Stimulated activated naive B cell treated with anti-CD40 and anti-IgM and Interleukin-4, amounts not matched to agents 10 μg/mL and 1 μg/mL and 100 μg/mL, for 72 hours (primary cell): ENCODE measurements at regions not wholly inside any gene's neighbourhood (a gene's known extent, or its start where the extent isn't known, plus 50 kb on each side); places are given as distances from the start of the nearest gene placed in this dataset.

Experiments
- ATAC-seq, 2 donors: fragments of 150-1000 bp; cut with Tn5 transposase; replicated peaks; 2 replicates each; pipeline ENCODE4 v1.10.0; 2021; ENCODE audit warnings: moderate library complexity in 1 of 2
- DNase-seq: peaks from one replicate; pipeline ENCODE4 v3.0.0; 2021
- H3K27ac Mint-ChIP-seq: one replicate; pipeline ENCODE4 v1.8.0; 2022; ENCODE audit warnings: mild to moderate bottlenecking, mixed read lengths
- H3K27me3 Mint-ChIP-seq, 2 donors: one replicate each; pipeline ENCODE4 v1.8.0; 2022; ENCODE audit warnings: mixed read lengths in 2 of 2
- H3K36me3 Mint-ChIP-seq, 2 donors: one replicate each; pipeline ENCODE4 v1.8.0; 2022; ENCODE audit warnings: mixed read lengths in 2 of 2, mild to moderate bottlenecking in 1 of 2
- H3K4me1 Mint-ChIP-seq, 2 donors: one replicate each; pipeline ENCODE4 v1.8.0; 2022; ENCODE audit warnings: mixed read lengths in 2 of 2, mild to moderate bottlenecking in 1 of 2
- H3K4me3 Mint-ChIP-seq, 2 donors: one replicate each; pipeline ENCODE4 v1.8.0; 2022; ENCODE audit warnings: mild to moderate bottlenecking in 2 of 2, mixed read lengths in 2 of 2, moderate library complexity in 1 of 2
- H3K9me3 Mint-ChIP-seq, 2 donors: one replicate each; pipeline ENCODE4 v1.8.0; 2022; ENCODE audit warnings: mixed read lengths in 2 of 2, mild to moderate bottlenecking in 1 of 2

DNA sequence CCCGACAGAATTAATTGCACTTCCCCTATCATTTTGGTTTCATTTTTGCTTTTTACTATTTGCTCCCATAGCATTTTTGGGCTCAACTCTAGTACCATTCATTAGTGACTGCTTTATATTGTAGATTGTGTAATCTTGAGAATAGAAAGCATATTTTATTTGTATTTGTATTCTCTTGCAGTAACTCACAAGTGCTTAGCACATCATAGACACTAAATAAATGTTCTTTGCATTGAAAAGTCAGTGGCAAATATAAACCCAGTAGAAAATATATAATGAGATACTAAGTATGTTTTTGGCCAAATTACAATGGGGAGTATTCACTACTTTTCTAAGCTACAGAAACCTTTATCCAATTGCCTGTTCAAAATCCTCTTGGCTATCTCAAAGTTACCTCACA, 359.7 kb upstream of the CAMK1G start:
- no peak overlapping the region for H3K27ac Mint-ChIP-seq
- DNase-seq = no peak
- peaks cover 0 to 12% of the 10 kb centered on the region in 2 donors for H3K27me3 Mint-ChIP-seq
- H3K4me1 Mint-ChIP-seq = peaks cover 3 to 5% of the 10 kb centered on the region in 2 donors
- no peaks in the 10 kb centered on the region for H3K36me3 Mint-ChIP-seq
- no peak overlapping the region for H3K4me3 Mint-ChIP-seq
- no peaks in the 10 kb centered on the region for H3K9me3 Mint-ChIP-seq
- no peak for ATAC-seq

GRCh38 chr1:209224886-209225285, 358.6 kb upstream of the CAMK1G start:
- Mint-ChIP-seq H3K9me3 (no peaks in the 10 kb centered on the region), H3K4me1 (peaks cover 3 to 5% of the 10 kb centered on the region in 2 donors), H3K27me3 (peaks cover 4 to 20% of the 10 kb centered on the region in 2 donors), H3K4me3 (no peak overlapping the region), H3K27ac (no peak overlapping the region), H3K36me3 (no peaks in the 10 kb centered on the region)
- no peak for DNase-seq
- no peak for ATAC-seq

GRCh38 chr1:209227171-209227570, 356.3 kb upstream of the CAMK1G start:
- H3K27me3 Mint-ChIP-seq = peaks cover 10 to 33% of the 10 kb centered on the region in 2 donors
- H3K4me1 Mint-ChIP-seq = peaks cover 3 to 5% of the 10 kb centered on the region in 2 donors
- ATAC-seq = no peak
- DNase-seq = no peak
- peaks cover under 1% of the 10 kb centered on the region in 2 donors for H3K36me3 Mint-ChIP-seq
- peaks cover 2 to 3% of the 10 kb centered on the region in 2 donors for H3K9me3 Mint-ChIP-seq
- no peak overlapping the region for H3K4me3 Mint-ChIP-seq
- H3K27ac Mint-ChIP-seq = no peak overlapping the region

DNA sequence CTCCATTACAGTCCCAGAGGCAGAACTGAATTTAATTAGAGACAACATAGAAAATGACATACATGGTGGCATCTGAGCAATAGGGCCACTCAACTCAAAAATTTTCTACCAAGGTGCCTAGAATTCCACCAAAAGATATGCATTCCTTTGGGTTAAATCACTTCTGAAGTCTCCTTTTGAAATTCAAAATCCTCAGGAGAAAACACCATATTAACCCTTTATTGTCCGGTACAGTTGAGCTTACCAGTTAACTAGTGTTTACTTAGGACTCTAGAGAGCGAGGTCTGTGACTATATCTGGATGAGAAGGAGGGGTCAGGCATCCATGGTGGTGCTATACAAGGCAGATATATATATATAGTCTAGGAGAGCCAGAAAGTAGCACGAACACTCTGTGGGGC, 355.6 kb upstream of the CAMK1G start:
- Mint-ChIP-seq H3K4me3 (no peak overlapping the region), H3K27me3 (peaks cover 13 to 31% of the 10 kb centered on the region in 2 donors), H3K27ac (no peak overlapping the region), H3K9me3 (peaks cover 4 to 7% of the 10 kb centered on the region in 2 donors), H3K36me3 (peaks cover 2 to 3% of the 10 kb centered on the region in 2 donors), H3K4me1 (peaks cover 3 to 5% of the 10 kb centered on the region in 2 donors)
- DNase-seq (no peak), ATAC-seq (no peak)

DNA sequence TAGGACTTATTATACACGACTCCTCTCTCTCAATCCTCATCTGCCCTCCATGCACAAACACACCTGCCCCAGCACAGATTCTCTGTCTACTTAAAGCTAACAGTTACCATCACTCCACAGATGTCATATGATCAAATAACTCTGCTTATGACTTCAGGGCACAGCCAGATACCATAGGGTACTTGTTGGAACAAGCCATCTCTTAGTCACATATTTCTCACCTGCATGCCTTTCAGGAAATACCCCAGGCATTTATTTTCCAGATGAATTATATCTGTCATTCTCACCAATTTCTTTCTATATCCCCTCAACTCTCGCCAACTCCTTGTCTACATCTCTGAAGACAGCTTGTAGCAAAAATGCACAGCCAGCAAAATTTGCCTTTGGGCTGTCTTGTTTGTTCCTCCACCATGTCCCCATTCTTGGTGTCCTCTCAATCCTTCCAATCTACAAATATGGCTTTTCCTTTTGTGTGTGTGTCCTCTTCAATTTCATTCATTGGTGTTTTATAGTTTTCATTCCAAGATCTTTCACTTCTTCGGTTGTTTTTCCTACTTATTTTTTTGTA, 353.9 kb upstream of the CAMK1G start:
- ATAC-seq = no peak
- no peak for DNase-seq
- Mint-ChIP-seq H3K36me3 (peaks cover 2 to 3% of the 10 kb centered on the region in 2 donors), H3K27me3 (peaks cover 13 to 31% of the 10 kb centered on the region in 2 donors), H3K27ac (no peak overlapping the region), H3K9me3 (peaks cover 4 to 7% of the 10 kb centered on the region in 2 donors), H3K4me3 (no peak overlapping the region), H3K4me1 (no peaks in the 10 kb centered on the region)

DNA sequence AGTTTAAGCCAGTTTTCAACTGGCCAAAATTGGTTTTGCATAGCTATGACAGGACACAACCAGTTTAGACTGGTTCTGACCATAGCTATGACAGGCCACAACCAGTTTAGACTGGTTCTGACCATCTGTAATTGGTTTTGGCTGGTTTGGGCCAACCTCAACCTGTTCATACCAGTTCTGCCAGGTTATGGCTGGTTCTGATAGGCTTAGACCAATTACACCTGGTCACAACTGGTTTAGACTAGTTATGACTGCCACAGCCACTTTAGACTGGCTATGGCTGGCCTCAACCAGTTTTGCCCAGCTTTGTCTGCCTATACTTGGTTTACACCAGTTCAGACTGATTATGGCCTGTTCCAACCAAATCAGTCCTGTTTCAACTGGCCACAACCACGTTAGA, 353.2 kb upstream of the CAMK1G start:
- peaks cover 2 to 3% of the 10 kb centered on the region in 2 donors for H3K36me3 Mint-ChIP-seq

DNA sequence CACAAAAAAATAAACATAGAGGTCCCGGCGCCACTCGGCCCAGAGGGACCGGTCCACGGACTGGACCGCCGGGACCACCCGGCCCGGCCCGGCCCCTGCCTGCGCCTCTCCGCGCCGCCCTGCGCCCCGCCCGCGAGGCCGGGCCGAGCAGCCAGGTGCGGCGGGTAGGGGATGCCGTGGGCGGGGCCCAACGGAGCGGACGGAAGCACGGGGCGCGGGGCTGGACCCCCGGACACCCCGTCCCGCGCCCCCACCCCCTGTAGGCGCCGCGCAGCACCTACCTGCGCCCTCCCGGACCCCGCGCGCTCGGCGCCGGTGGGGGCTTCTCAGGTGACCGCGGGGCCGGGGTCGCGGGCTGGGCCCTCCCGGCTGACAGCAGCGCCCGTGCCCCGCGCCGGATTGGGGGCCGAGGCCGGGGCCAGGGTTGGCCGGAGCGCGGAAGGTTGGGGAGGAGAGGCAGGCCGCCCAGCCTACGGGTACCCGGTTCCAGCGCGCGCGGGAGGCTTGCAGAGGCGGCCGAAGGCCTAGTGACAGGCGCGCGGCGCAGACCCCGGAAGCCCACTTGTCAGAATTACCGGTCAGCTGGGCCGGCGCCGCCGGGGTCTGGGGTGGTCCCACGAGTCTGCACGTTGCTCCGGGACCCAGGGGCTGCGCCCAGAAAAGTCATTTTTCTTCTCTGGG, 351.9 kb upstream of the CAMK1G start:
- no peak overlapping the region for H3K27ac Mint-ChIP-seq
- ATAC-seq (no peak), DNase-seq (no peak)
- peaks cover 4 to 7% of the 10 kb centered on the region in 2 donors for H3K9me3 Mint-ChIP-seq
- H3K27me3 Mint-ChIP-seq = peaks cover 13 to 31% of the 10 kb centered on the region in 2 donors
- H3K4me1 Mint-ChIP-seq = no peaks in the 10 kb centered on the region
- H3K36me3 Mint-ChIP-seq = peaks cover 2 to 3% of the 10 kb centered on the region in 2 donors
- no peak overlapping the region for H3K4me3 Mint-ChIP-seq

More for the DNA sequence above, 353.2 kb upstream of the CAMK1G start:
- H3K27me3 Mint-ChIP-seq = peaks cover 13 to 31% of the 10 kb centered on the region in 2 donors
- DNase-seq = no peak
- H3K9me3 Mint-ChIP-seq = peaks cover 4 to 7% of the 10 kb centered on the region in 2 donors
- no peak for ATAC-seq
- no peak overlapping the region for H3K4me3 Mint-ChIP-seq
- no peaks in the 10 kb centered on the region for H3K4me1 Mint-ChIP-seq
- H3K27ac Mint-ChIP-seq = no peak overlapping the region

DNA sequence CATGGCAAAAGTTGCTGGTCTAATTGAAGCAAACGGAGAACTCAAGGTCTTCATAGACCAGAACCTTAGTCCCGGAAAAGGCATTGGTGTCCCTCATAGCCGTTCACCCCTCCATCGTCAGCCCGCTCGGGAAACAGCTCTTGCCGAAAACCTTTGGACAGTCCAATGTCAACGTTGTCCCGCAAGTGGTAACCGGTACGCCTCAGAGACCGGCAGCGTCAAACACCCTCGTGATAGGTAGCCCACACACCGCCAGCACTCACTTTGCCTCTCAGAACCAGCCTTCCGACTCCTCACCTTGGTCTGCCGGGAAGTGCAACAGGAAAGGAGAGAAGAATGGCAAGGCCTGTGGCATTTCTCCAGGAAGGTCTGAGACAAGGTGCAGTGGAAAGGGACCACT, 351.3 kb upstream of the CAMK1G start:
- Mint-ChIP-seq H3K9me3 (peaks cover 4 to 7% of the 10 kb centered on the region in 2 donors), H3K27me3 (peaks cover 13 to 31% of the 10 kb centered on the region in 2 donors), H3K27ac (no peak overlapping the region), H3K4me3 (no peak overlapping the region), H3K36me3 (peaks cover 2 to 3% of the 10 kb centered on the region in 2 donors), H3K4me1 (no peaks in the 10 kb centered on the region)
- ATAC-seq = no peak
- DNase-seq = no peak

GRCh38 chr1:209232759-209233158, 350.8 kb upstream of the CAMK1G start:
- Mint-ChIP-seq H3K27ac (no peak overlapping the region), H3K36me3 (peaks cover 2 to 3% of the 10 kb centered on the region in 2 donors), H3K4me3 (no peak overlapping the region), H3K27me3 (peaks cover 13 to 31% of the 10 kb centered on the region in 2 donors), H3K9me3 (peaks cover 4 to 7% of the 10 kb centered on the region in 2 donors), H3K4me1 (no peaks in the 10 kb centered on the region)
- ATAC-seq (no peak), DNase-seq (no peak)

DNA sequence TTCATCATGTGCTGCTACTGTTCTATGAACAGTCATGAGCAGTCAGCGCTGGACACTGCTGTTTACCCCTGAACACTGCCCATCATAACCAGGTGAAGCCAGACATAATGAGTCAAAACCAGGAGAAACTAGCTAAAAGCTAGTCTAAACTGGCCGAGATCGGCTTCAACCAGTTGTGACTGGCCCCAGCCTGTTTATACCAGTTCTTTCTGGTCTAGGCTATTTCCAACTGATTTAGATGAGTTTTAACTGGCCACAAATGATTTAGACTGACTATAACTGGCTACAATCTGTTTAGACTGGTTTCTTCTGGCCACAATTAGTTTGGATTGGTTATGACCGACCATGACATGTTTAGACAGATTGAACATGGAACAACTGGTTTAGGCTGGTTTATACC, 348.3 kb upstream of the CAMK1G start:
- no peak overlapping the region for H3K27ac Mint-ChIP-seq
- H3K27me3 Mint-ChIP-seq = peaks cover 9 to 15% of the 10 kb centered on the region in 2 donors
- H3K36me3 Mint-ChIP-seq = peaks cover 2 to 3% of the 10 kb centered on the region in 2 donors
- ATAC-seq (no peak), DNase-seq (no peak)
- no peaks in the 10 kb centered on the region for H3K4me1 Mint-ChIP-seq
- H3K9me3 Mint-ChIP-seq = peaks cover 4 to 7% of the 10 kb centered on the region in 2 donors
- H3K4me3 Mint-ChIP-seq = no peak overlapping the region

GRCh38 chr1:209238356-209238755, 345.2 kb upstream of the CAMK1G start:
- no peak for ATAC-seq
- H3K4me3 Mint-ChIP-seq = no peak overlapping the region
- H3K4me1 Mint-ChIP-seq = no peaks in the 10 kb centered on the region
- no peak overlapping the region for H3K27ac Mint-ChIP-seq
- no peak for DNase-seq
- H3K27me3 Mint-ChIP-seq = peaks cover 3 to 8% of the 10 kb centered on the region in 2 donors
- no peaks in the 10 kb centered on the region for H3K36me3 Mint-ChIP-seq
- no peaks in the 10 kb centered on the region for H3K9me3 Mint-ChIP-seq

GRCh38 chr1:209240351-209240750, 343.2 kb upstream of the CAMK1G start:
- Mint-ChIP-seq H3K9me3 (no peaks in the 10 kb centered on the region), H3K27me3 (peaks cover 3 to 9% of the 10 kb centered on the region in 2 donors), H3K36me3 (no peaks in the 10 kb centered on the region), H3K4me3 (no peak overlapping the region), H3K4me1 (no peaks in the 10 kb centered on the region), H3K27ac (no peak overlapping the region)
- ATAC-seq (no peak), DNase-seq (no peak)

GRCh38 chr1:209241487-209241886, 342.0 kb upstream of the CAMK1G start:
- Mint-ChIP-seq H3K27ac (no peak overlapping the region), H3K4me3 (no peak overlapping the region), H3K4me1 (no peaks in the 10 kb centered on the region), H3K36me3 (no peaks in the 10 kb centered on the region), H3K27me3 (peaks cover 3 to 9% of the 10 kb centered on the region in 2 donors), H3K9me3 (no peaks in the 10 kb centered on the region)
- ATAC-seq = no peak
- DNase-seq = no peak

- peak; percentile 67 to 68 for ATAC-seq
Observed at GRCh38 chr1:209248649-209249279, 334.8 kb upstream of the CAMK1G start.

GRCh38 chr1:209249280-209249670, 334.2 kb upstream of the CAMK1G start:
- ATAC-seq = no peak
- no peaks in the 10 kb centered on the region for H3K36me3 Mint-ChIP-seq
- H3K4me1 Mint-ChIP-seq = no peaks in the 10 kb centered on the region
- no peaks in the 10 kb centered on the region for H3K27me3 Mint-ChIP-seq
- DNase-seq = no peak
- no peaks in the 10 kb centered on the region for H3K9me3 Mint-ChIP-seq
- H3K27ac Mint-ChIP-seq = no peak overlapping the region
- H3K4me3 Mint-ChIP-seq = no peak overlapping the region

More at GRCh38 chr1:209248649-209249279, 334.8 kb upstream of the CAMK1G start:
- peak; percentile 17 for DNase-seq
- H3K27me3 Mint-ChIP-seq = no peaks in the 10 kb centered on the region
- no peak overlapping the region for H3K27ac Mint-ChIP-seq
- H3K36me3 Mint-ChIP-seq = no peaks in the 10 kb centered on the region
- no peak overlapping the region for H3K4me3 Mint-ChIP-seq
- no peaks in the 10 kb centered on the region for H3K9me3 Mint-ChIP-seq
- no peaks in the 10 kb centered on the region for H3K4me1 Mint-ChIP-seq
